MG63 (cell line): ENCODE measurements at regions not wholly inside any gene's neighbourhood (a gene's known extent, or its start where the extent isn't known, plus 50 kb on each side); places are given as distances from the start of the nearest gene placed in this dataset.

Experiments
- DNase-seq: peaks from one replicate; pipeline ENCODE4 v3.0.0-alpha.2; 2020
- H3K27me3 ChIP-seq: fragments of 250-450 bp; sonication (Bioruptor Pico); 2 replicates; pipeline ENCODE4 v1.5.1; 2020; ENCODE audit warnings: mild to moderate bottlenecking, moderate library complexity
- H3K36me3 ChIP-seq: fragments of 250-450 bp; sonication (Bioruptor Pico); 2 replicates; pipeline ENCODE4 v1.5.1; 2020; ENCODE audit warnings: mild to moderate bottlenecking, moderate library complexity
- H3K4me3 ChIP-seq: fragments of 250-450 bp; sonication (Bioruptor Pico); 2 replicates; pipeline ENCODE4 v1.5.1; 2020; ENCODE audit warnings: mild to moderate bottlenecking, moderate library complexity
- H3K9me3 ChIP-seq: fragments of 250-450 bp; sonication (Bioruptor Pico); 2 replicates; pipeline ENCODE4 v1.5.1; 2020; ENCODE audit warnings: mild to moderate bottlenecking, moderate library complexity

- H3K4me3 ChIP-seq: no peak overlapping the region
- DNase-seq: no peak
- no peaks in the 10 kb centered on the region for H3K27me3 ChIP-seq
- no peaks in the 10 kb centered on the region for H3K36me3 ChIP-seq
- H3K9me3 ChIP-seq: no peaks in the 10 kb centered on the region
Observed at GRCh38 chr20:11304795-11305194, 612.9 kb upstream of the BTBD3 start.

GRCh38 chr20:11305406-11305805, 612.3 kb upstream of the BTBD3 start:
- Histone ChIP-seq H3K4me3 (no peak overlapping the region), H3K27me3 (no peaks in the 10 kb centered on the region), H3K36me3 (no peaks in the 10 kb centered on the region), H3K9me3 (no peaks in the 10 kb centered on the region)
- no peak for DNase-seq

- DNase-seq: no peak
- Histone ChIP-seq H3K36me3 (no peaks in the 10 kb centered on the region), H3K27me3 (no peaks in the 10 kb centered on the region), H3K4me3 (no peak overlapping the region), H3K9me3 (no peaks in the 10 kb centered on the region)
Observed at GRCh38 chr20:11311659-11312224, 606.0 kb upstream of the BTBD3 start.

- DNase-seq: no peak
- H3K9me3 ChIP-seq: no peaks in the 10 kb centered on the region
- H3K27me3 ChIP-seq: no peaks in the 10 kb centered on the region
- H3K36me3 ChIP-seq: no peaks in the 10 kb centered on the region
- no peak overlapping the region for H3K4me3 ChIP-seq
Observed at GRCh38 chr20:11315525-11315924, 602.2 kb upstream of the BTBD3 start.

- Histone ChIP-seq H3K4me3 (no peak overlapping the region), H3K36me3 (no peaks in the 10 kb centered on the region), H3K9me3 (peaks cover 2% of the 10 kb centered on the region), H3K27me3 (no peaks in the 10 kb centered on the region)
- DNase-seq: no peak
Observed at GRCh38 chr20:11316244-11316643, 601.4 kb upstream of the BTBD3 start.

GRCh38 chr20:11320033-11320432, 597.7 kb upstream of the BTBD3 start:
- peaks cover 5% of the 10 kb centered on the region for H3K9me3 ChIP-seq
- no peak for DNase-seq
- H3K4me3 ChIP-seq: no peak overlapping the region
- H3K27me3 ChIP-seq: no peaks in the 10 kb centered on the region
- H3K36me3 ChIP-seq: no peaks in the 10 kb centered on the region

- Histone ChIP-seq H3K9me3 (peaks cover 5% of the 10 kb centered on the region), H3K36me3 (no peaks in the 10 kb centered on the region), H3K27me3 (no peaks in the 10 kb centered on the region), H3K4me3 (no peak overlapping the region)
- DNase-seq: no peak
Observed at GRCh38 chr20:11323816-11324215, 593.9 kb upstream of the BTBD3 start.

- Histone ChIP-seq H3K4me3 (no peak overlapping the region), H3K9me3 (peaks cover 5% of the 10 kb centered on the region), H3K36me3 (no peaks in the 10 kb centered on the region), H3K27me3 (no peaks in the 10 kb centered on the region)
- DNase-seq: no peak
Observed at GRCh38 chr20:11324990-11325389, 592.7 kb upstream of the BTBD3 start.

- DNase-seq: no peak
- H3K36me3 ChIP-seq: no peaks in the 10 kb centered on the region
- H3K4me3 ChIP-seq: no peak overlapping the region
- no peaks in the 10 kb centered on the region for H3K27me3 ChIP-seq
- H3K9me3 ChIP-seq: no peaks in the 10 kb centered on the region
Observed at GRCh38 chr20:11328839-11329238, 588.9 kb upstream of the BTBD3 start.

- no peaks in the 10 kb centered on the region for H3K36me3 ChIP-seq
- no peak overlapping the region for H3K4me3 ChIP-seq
- no peaks in the 10 kb centered on the region for H3K27me3 ChIP-seq
- DNase-seq: no peak
- H3K9me3 ChIP-seq: no peaks in the 10 kb centered on the region
Observed at GRCh38 chr20:11329271-11329670, 588.4 kb upstream of the BTBD3 start.

- Histone ChIP-seq H3K36me3 (no peaks in the 10 kb centered on the region), H3K9me3 (no peaks in the 10 kb centered on the region), H3K4me3 (no peak overlapping the region), H3K27me3 (no peaks in the 10 kb centered on the region)
- DNase-seq: peak; percentile 23
Observed at GRCh38 chr20:11331096-11331495, 586.6 kb upstream of the BTBD3 start.

GRCh38 chr20:11332381-11332780, 585.3 kb upstream of the BTBD3 start:
- no peak overlapping the region for H3K4me3 ChIP-seq
- no peaks in the 10 kb centered on the region for H3K36me3 ChIP-seq
- H3K27me3 ChIP-seq: no peaks in the 10 kb centered on the region
- DNase-seq: no peak
- no peaks in the 10 kb centered on the region for H3K9me3 ChIP-seq

- H3K27me3 ChIP-seq: no peaks in the 10 kb centered on the region
- H3K9me3 ChIP-seq: no peaks in the 10 kb centered on the region
- H3K36me3 ChIP-seq: no peaks in the 10 kb centered on the region
- DNase-seq: no peak
- no peak overlapping the region for H3K4me3 ChIP-seq
Observed at GRCh38 chr20:11333634-11334033, 584.1 kb upstream of the BTBD3 start.

- Histone ChIP-seq H3K9me3 (no peaks in the 10 kb centered on the region), H3K36me3 (no peaks in the 10 kb centered on the region), H3K27me3 (no peaks in the 10 kb centered on the region), H3K4me3 (no peak overlapping the region)
- DNase-seq: no peak
Observed at GRCh38 chr20:11337361-11338130, 580.1 kb upstream of the BTBD3 start.

- Histone ChIP-seq H3K4me3 (no peak overlapping the region), H3K27me3 (no peaks in the 10 kb centered on the region), H3K36me3 (no peaks in the 10 kb centered on the region), H3K9me3 (no peaks in the 10 kb centered on the region)
- no peak for DNase-seq
Observed at GRCh38 chr20:11338496-11339306, 579.0 kb upstream of the BTBD3 start.

- H3K36me3 ChIP-seq: no peaks in the 10 kb centered on the region
- no peak overlapping the region for H3K4me3 ChIP-seq
- DNase-seq: no peak
- H3K9me3 ChIP-seq: no peaks in the 10 kb centered on the region; the same call in 1 of the 2 replicates
- H3K27me3 ChIP-seq: no peaks in the 10 kb centered on the region
Observed at GRCh38 chr20:11344939-11345338, 572.8 kb upstream of the BTBD3 start.

GRCh38 chr20:11347738-11348137, 570.0 kb upstream of the BTBD3 start:
- no peak for DNase-seq
- Histone ChIP-seq H3K27me3 (no peaks in the 10 kb centered on the region), H3K9me3 (no peaks in the 10 kb centered on the region; the same call in 1 of the 2 replicates), H3K4me3 (no peak overlapping the region), H3K36me3 (no peaks in the 10 kb centered on the region)
